Neuronal stem cell (in vitro differentiated cells): ENCODE measurements at regions not wholly inside any gene's neighbourhood (a gene's known extent, or its start where the extent isn't known, plus 50 kb on each side); places are given as distances from the start of the nearest gene placed in this dataset.

Experiments used
- DNase-seq: peaks from one replicate; pipeline ENCODE4 v3.0.0-alpha.2; 2013; ENCODE audit warnings: low spot score
- H2AFZ ChIP-seq: one replicate; pipeline ENCODE4 v1.6.1; 2013; ENCODE audit warnings: mild to moderate bottlenecking, low read length, inconsistent platforms
- H2AK5ac ChIP-seq: 2 replicates; pipeline ENCODE4 v1.6.1; 2013; ENCODE audit warnings: low read depth, mild to moderate bottlenecking, inconsistent platforms, low read length, moderate library complexity, mixed read lengths
- H2BK120ac ChIP-seq: 2 replicates; pipeline ENCODE4 v1.6.1; 2013; ENCODE audit warnings: low read depth, mild to moderate bottlenecking, inconsistent platforms, low read length, moderate library complexity, mixed read lengths
- H2BK12ac ChIP-seq: one replicate; pipeline ENCODE4 v1.6.1; 2013; ENCODE audit warnings: low read length, inconsistent platforms
- H2BK15ac ChIP-seq: 2 replicates; pipeline ENCODE4 v1.6.1; 2013; ENCODE audit warnings: mild to moderate bottlenecking, low read length, inconsistent platforms, mixed read lengths
- H2BK5ac ChIP-seq: one replicate; pipeline ENCODE4 v1.6.1; 2013; ENCODE audit warnings: inconsistent platforms, mild to moderate bottlenecking, low read length, moderate library complexity
- H3K14ac ChIP-seq: one replicate; pipeline ENCODE4 v1.6.1; 2013; ENCODE audit warnings: low read length, inconsistent platforms
- H3K18ac ChIP-seq: 2 replicates; pipeline ENCODE4 v1.6.1; 2013; ENCODE audit warnings: low read length, inconsistent platforms
- H3K23ac ChIP-seq: 2 replicates; pipeline ENCODE4 v1.6.1; 2013; ENCODE audit warnings: low read depth, mild to moderate bottlenecking, mixed read lengths, low read length, inconsistent platforms; ENCODE audit not compliant: poor library complexity
- H3K27ac ChIP-seq: replicated peaks from 3 replicates; pipeline ENCODE4 v1.5.1; 2013; ENCODE audit warnings: low read length, inconsistent platforms
- H3K27me3 ChIP-seq, 3 experiments: 2 replicates each; pipeline ENCODE4 v1.6.1; 2013; ENCODE audit warnings: low read length in 3 of 3, mild to moderate bottlenecking in 2 of 3, inconsistent platforms in 1 of 3, low read depth in 1 of 3, mixed read lengths in 1 of 3, moderate library complexity in 1 of 3; ENCODE audit not compliant: control insufficient read depth in 3 of 3, insufficient read depth in 3 of 3
- H3K36me3 ChIP-seq, 2 donors: replicated peaks in 1 of 2; 2 replicates each; pipeline ENCODE4 v1.6.1; 2013; ENCODE audit warnings: low read length in 2 of 2; ENCODE audit not compliant: control insufficient read depth in 2 of 2, insufficient read depth in 2 of 2
- H3K4ac ChIP-seq: 2 replicates; pipeline ENCODE4 v1.6.1; 2013; ENCODE audit warnings: inconsistent platforms, mild to moderate bottlenecking, low read length, moderate library complexity
- H3K4me1 ChIP-seq, 2 donors: 1 replicate in 1 of 2; 2 replicates in 1 of 2; pipeline ENCODE4 v1.6.1; 2013; ENCODE audit warnings: low read length in 2 of 2, low read depth in 1 of 2; ENCODE audit not compliant: control insufficient read depth in 2 of 2, insufficient read depth in 1 of 2
- H3K4me2 ChIP-seq: one replicate; pipeline ENCODE4 v1.6.1; 2013; ENCODE audit warnings: mild to moderate bottlenecking, low read length, inconsistent platforms; ENCODE audit not compliant: insufficient read depth, poor library complexity, severe bottlenecking
- H3K4me3 ChIP-seq, 2 donors: 2 replicates each; pipeline ENCODE4 v1.5.1; 2013; ENCODE audit warnings: low read length in 2 of 2, mild to moderate bottlenecking in 2 of 2, inconsistent platforms in 1 of 2, moderate library complexity in 1 of 2
- H3K79me1 ChIP-seq: one replicate; pipeline ENCODE4 v1.6.1; 2013; ENCODE audit warnings: low read depth, mild to moderate bottlenecking, inconsistent platforms, low read length, moderate library complexity
- H3K9ac ChIP-seq: one replicate; pipeline ENCODE4 v1.6.1; 2013; ENCODE audit warnings: mild to moderate bottlenecking, low read depth, low read length, inconsistent platforms; ENCODE audit not compliant: poor library complexity
- H3K9me3 ChIP-seq, 2 donors: replicated peaks in 1 of 2; 2 replicates each; pipeline versions ENCODE3 to v1.6.1; 2013; ENCODE audit warnings: low read length in 2 of 2, mild to moderate bottlenecking in 2 of 2, inconsistent platforms in 1 of 2, low read depth in 1 of 2, mixed read lengths in 1 of 2, moderate library complexity in 1 of 2; ENCODE audit not compliant: control insufficient read depth in 2 of 2, insufficient read depth in 1 of 2
- H4K8ac ChIP-seq: one replicate; pipeline ENCODE4 v1.6.1; 2013; ENCODE audit warnings: low read depth, mild to moderate bottlenecking, inconsistent platforms, low read length, moderate library complexity
- H4K91ac ChIP-seq: one replicate; pipeline ENCODE4 v1.6.1; 2013; ENCODE audit warnings: low read length, low read depth, mild to moderate bottlenecking, inconsistent platforms; ENCODE audit not compliant: poor library complexity
- WGBS, 2 donors: extraction: QIAGEN DNeasy Blood & Tissue Kit; methylation state at CpG; one replicate each; pipeline ENCODE4 v1.1.7; 2013; ENCODE audit warnings: missing lambda C conversion rate in 2 of 2, mixed read lengths in 1 of 2; ENCODE audit not compliant: insufficient read length in 2 of 2, insufficient replicate concordance in 1 of 2; ENCODE audit errors: extremely low coverage in 2 of 2; 5-methylcytosine and 5-hydroxymethylcytosine counted together

GRCh38 chr12:116408489-116409250 lies 131.2 kb upstream of the MED13L start:
- DNase-seq = no peak
- Histone ChIP-seq H3K4me3 (no peak overlapping the region), H3K36me3 (no peaks in the 10 kb centered on the region), H3K4ac (no peak overlapping the region), H4K8ac (no peak overlapping the region), H3K18ac (no peak overlapping the region), H3K4me1 (no peaks in the 10 kb centered on the region), H3K9ac (no peak overlapping the region), H2BK15ac (no peak overlapping the region), H2AFZ (no peak overlapping the region), H3K14ac (no peak overlapping the region), H3K9me3 (no peaks in the 10 kb centered on the region), H3K4me2 (no peak overlapping the region), H3K27ac (no peak overlapping the region), H2BK12ac (no peak overlapping the region), H2AK5ac (no peak overlapping the region), H3K27me3 (peaks cover 0 to 3% (median 0%) of the 10 kb centered on the region in 3 experiments), H3K79me1 (no peaks in the 10 kb centered on the region), H4K91ac (no peak overlapping the region), H3K23ac (no peak overlapping the region), H2BK5ac (no peak overlapping the region), H2BK120ac (no peak overlapping the region)
- WGBS, 2 donors = no CpG with 5 or more reads among the region's 13 CpGs

DNA sequence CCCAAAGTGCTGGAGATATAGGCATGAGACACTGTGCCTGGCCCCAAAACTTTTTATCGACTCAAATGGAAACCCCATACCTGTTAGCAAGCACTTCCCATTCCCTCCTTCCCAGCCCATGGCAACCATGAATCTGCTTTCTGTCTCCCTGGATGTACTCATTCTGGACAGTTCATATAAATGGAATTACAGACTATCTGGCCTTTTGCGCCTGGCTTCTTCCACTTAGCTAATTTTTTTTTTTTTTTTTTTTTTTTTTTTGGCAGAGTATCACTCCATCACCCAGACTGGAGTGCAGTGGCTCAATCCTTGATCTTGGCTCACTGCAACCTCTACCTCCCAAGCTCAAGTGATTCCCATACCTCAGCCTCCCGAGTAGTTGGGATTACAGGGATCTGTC lies 134.5 kb upstream of the MED13L start:
- Histone ChIP-seq H3K27me3 (peaks cover 0 to 3% (median 0%) of the 10 kb centered on the region in 3 experiments), H2BK15ac (no peak overlapping the region), H2BK12ac (no peak overlapping the region), H3K9me3 (peaks cover 0 to 5% of the 10 kb centered on the region in 2 donors), H3K4ac (no peak overlapping the region), H3K4me3 (no peak overlapping the region), H3K23ac (no peak overlapping the region), H3K9ac (no peak overlapping the region), H3K4me1 (peaks cover 6 to 16% of the 10 kb centered on the region in 2 donors), H3K18ac (no peak overlapping the region), H4K8ac (no peak overlapping the region), H4K91ac (no peak overlapping the region), H2BK120ac (no peak overlapping the region), H2AFZ (no peak overlapping the region), H3K4me2 (no peak overlapping the region), H3K27ac (no peak overlapping the region), H3K36me3 (peaks cover 0 to 4% of the 10 kb centered on the region in 2 donors), H3K79me1 (peaks cover 4% of the 10 kb centered on the region), H2BK5ac (no peak overlapping the region), H2AK5ac (no peak overlapping the region), H3K14ac (no peak overlapping the region)
- WGBS, 2 donors = no CpG with 5 or more reads among the region's 3 CpGs
- DNase-seq = no peak

DNA sequence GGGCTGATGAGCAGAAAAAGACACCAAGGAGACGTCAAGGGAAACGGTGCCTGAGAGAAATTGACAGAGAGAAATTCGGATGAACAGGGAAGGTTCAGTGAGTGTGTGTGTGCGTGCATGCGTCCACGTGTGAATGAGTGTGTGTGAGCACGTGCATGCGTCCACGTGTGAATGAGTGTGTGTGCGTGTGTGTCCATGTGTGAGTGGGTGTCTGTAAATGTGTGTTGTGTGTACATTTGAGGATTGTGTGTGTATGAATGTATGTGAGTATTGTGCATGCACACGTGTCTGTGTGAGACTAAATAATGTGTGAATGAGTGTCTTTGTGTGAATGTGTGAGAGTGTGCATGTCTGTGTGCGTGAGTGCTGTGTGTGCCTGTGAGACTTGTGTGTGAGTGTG lies 137.4 kb upstream of the MED13L start:
- peaks cover 0 to 5% of the 10 kb centered on the region in 2 donors for H3K9me3 ChIP-seq
- H3K4me1 ChIP-seq = peaks cover 6 to 16% of the 10 kb centered on the region in 2 donors
- no CpG with 5 or more reads among the region's 12 CpGs for WGBS, 2 donors
- H2BK5ac ChIP-seq = no peak overlapping the region
- H3K79me1 ChIP-seq = peaks cover 4% of the 10 kb centered on the region
- H2BK12ac ChIP-seq = peak overlapping the region; percentile 67
- H4K91ac ChIP-seq = peak overlapping the region; percentile 87
- peaks cover 0 to 4% of the 10 kb centered on the region in 2 donors for H3K36me3 ChIP-seq
- DNase-seq = no peak
- peak overlapping the region; percentile 87 for H3K14ac ChIP-seq
- H3K4ac ChIP-seq = peak overlapping the region; percentile 10
- H2BK15ac ChIP-seq = peak overlapping the region; percentile 2
- H3K27ac ChIP-seq = peak overlapping the region; percentile 40
- no peak overlapping the region for H2BK120ac ChIP-seq
- no peak overlapping the region for H3K9ac ChIP-seq
- H3K4me2 ChIP-seq = no peak overlapping the region
- H3K18ac ChIP-seq = peak overlapping the region; percentile 61
- no peaks in the 10 kb centered on the region for H3K27me3 ChIP-seq
- no peak overlapping the region for H3K4me3 ChIP-seq
- H4K8ac ChIP-seq = peak overlapping the region; percentile 83
- H2AK5ac ChIP-seq = peak overlapping the region; percentile 70
- peak overlapping the region; percentile 1 for H3K23ac ChIP-seq
- no peak overlapping the region for H2AFZ ChIP-seq

DNA sequence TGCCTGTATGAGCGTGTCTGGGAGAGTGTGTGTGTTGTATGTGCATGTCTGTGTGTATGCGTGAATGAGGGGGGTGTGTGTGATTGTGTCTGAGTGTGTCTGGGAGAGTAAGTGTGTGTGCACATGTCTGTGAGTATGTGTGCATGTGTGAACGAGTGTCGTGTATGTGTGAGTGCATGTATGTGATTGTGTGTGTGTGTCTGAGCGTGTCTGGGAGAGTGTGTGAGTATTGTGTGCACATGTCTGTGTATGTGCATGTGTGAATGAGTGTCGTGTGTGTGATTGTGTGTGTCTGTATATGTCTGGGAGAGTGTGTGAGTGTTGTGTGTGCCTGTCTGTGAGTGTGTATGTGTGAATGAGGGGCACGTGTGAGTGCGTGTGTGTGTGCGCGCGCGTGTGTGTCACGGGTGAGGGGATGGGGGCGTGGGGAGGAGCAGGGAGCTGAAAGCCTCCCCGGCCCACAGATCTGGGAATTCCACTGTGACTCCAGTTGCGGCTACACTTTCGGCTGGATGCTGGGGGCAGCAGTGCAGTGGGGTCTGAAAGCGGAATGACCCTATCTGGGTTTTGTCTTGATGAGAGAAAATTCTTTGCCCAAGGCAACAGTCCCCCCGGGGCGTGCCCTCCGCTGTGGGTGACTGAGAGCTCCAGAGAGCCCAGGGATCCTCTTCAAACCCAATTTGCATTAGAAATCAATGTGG lies 138.1 kb upstream of the MED13L start:
- H3K27ac ChIP-seq = peak overlapping the region; percentile 61
- DNase-seq = no peak

More for the DNA sequence above, 138.1 kb upstream of the MED13L start:
- peaks cover 0 to 5% of the 10 kb centered on the region in 2 donors for H3K9me3 ChIP-seq
- H2AFZ ChIP-seq = peak overlapping the region; percentile 30
- H3K9ac ChIP-seq = peak overlapping the region; percentile 85
- H4K91ac ChIP-seq = peak overlapping the region; percentile 67
- no peak overlapping the region for H3K4me2 ChIP-seq
- H3K18ac ChIP-seq = peak overlapping the region; percentile 61
- peaks cover 6 to 20% of the 10 kb centered on the region in 2 donors for H3K4me1 ChIP-seq
- H3K27me3 ChIP-seq = no peaks in the 10 kb centered on the region
- H2AK5ac ChIP-seq = peak overlapping the region; percentile 70
- H3K14ac ChIP-seq = peak overlapping the region; percentile 39
- peak overlapping the region; percentile 19 for H2BK5ac ChIP-seq
- H3K4me3 ChIP-seq = peak overlapping the region in 1 of 2 donors; percentile 11
- 100% methylated on average over 1 of the region's 21 CpGs; no CpG with 5 or more reads in 1 of the 2 donors for WGBS, 2 donors
- H2BK120ac ChIP-seq = no peak overlapping the region
- H3K36me3 ChIP-seq = peaks cover 0 to 4% of the 10 kb centered on the region in 2 donors
- H4K8ac ChIP-seq = peak overlapping the region; percentile 83
- peak overlapping the region; percentile 67 for H2BK12ac ChIP-seq
- H3K79me1 ChIP-seq = peaks cover 4% of the 10 kb centered on the region
- H3K23ac ChIP-seq = peak overlapping the region; percentile 1
- peak overlapping the region; percentile 42 for H3K4ac ChIP-seq
- peak overlapping the region; percentile 2 for H2BK15ac ChIP-seq
